ENCODE measurements at regions not wholly inside any gene's neighbourhood (a gene's known extent, or its start where the extent isn't known, plus 50 kb on each side); places are given as distances from the start of the nearest gene placed in this dataset.

GRCh38 chr13:30147421-30147820, 159.9 kb downstream of the KATNAL1 start:
- no peak for TF ChIP-seq POLR2A (IDR thresholded peaks at IDR 0.05)
- TF ChIP-seq CTCF (IDR thresholded peaks at IDR 0.05), result no peak
- no peak for TF ChIP-seq EP300 (IDR thresholded peaks at IDR 0.05; ENCODE audit: low read depth)
- TF ChIP-seq POLR2AphosphoS5 (IDR thresholded peaks at IDR 0.05), result no peak

All from transverse colon (tissue), 4 donors.